ENCODE measurements at regions not wholly inside any gene's neighbourhood (a gene's known extent, or its start where the extent isn't known, plus 50 kb on each side); places are given as distances from the start of the nearest gene placed in this dataset.

- no peak for DNase-seq (ENCODE audit: low spot score)
- no peak overlapping the region for H3K27ac ChIP-seq (ENCODE audit: low read depth in 1 of 2, low read length in 2 of 2)
These were observed 66.7 kb upstream of the NEUROD6 start for GRCh38 chr7:31407178-31407676.

GRCh38 chr7:31408140-31408729 lies 67.7 kb upstream of the NEUROD6 start:
- WGBS, result 76% methylated on average over 3 of the region's 3 CpGs
- H3K9ac ChIP-seq (ENCODE audit: low read depth in 1 of 2, low read length in 2 of 2), result no peak overlapping the region
- H3K4me1 ChIP-seq (ENCODE audit: control insufficient read depth in 4 of 4, insufficient read depth in 4 of 4, low read length in 3 of 4), result no peaks in the 10 kb centered on the region
- H3K27ac ChIP-seq (ENCODE audit: low read depth in 1 of 2, low read length in 2 of 2), result no peak overlapping the region
- H3K9me3 ChIP-seq (ENCODE audit: control insufficient read depth in 4 of 4, low read length in 3 of 4), result no peaks in the 10 kb centered on the region
- TF ChIP-seq JUND (IDR thresholded peaks at IDR 0.05) (peak in 1 of 2 donors; percentile 31), FOXA2 (IDR thresholded peaks at IDR 0.05) (no peak)
- H3K36me3 ChIP-seq (ENCODE audit: control insufficient read depth in 4 of 4, insufficient read depth in 3 of 4, low read depth in 1 of 4, low read length in 3 of 4), result no peaks in the 10 kb centered on the region
- DNase-seq (ENCODE audit: low spot score), result no peak
- peaks cover 0 to 4% (median 1%) of the 10 kb centered on the region in 4 donors for H3K27me3 ChIP-seq (ENCODE audit: control insufficient read depth in 4 of 4, insufficient read depth in 4 of 4, low read length in 3 of 4)
- H3K4me3 ChIP-seq (ENCODE audit: low read depth in 1 of 3, low read length in 3 of 3), result no peak overlapping the region

More at GRCh38 chr7:31407178-31407676, 66.7 kb upstream of the NEUROD6 start:
- no peak overlapping the region for H3K4me3 ChIP-seq (ENCODE audit: low read depth in 1 of 3, low read length in 3 of 3)
- H3K27me3 ChIP-seq (ENCODE audit: control insufficient read depth in 4 of 4, insufficient read depth in 4 of 4, low read length in 3 of 4), result peaks cover 0 to 4% (median 1%) of the 10 kb centered on the region in 4 donors
- TF ChIP-seq NR2F2 (IDR thresholded peaks at IDR 0.05) (no peak), YY1 (IDR thresholded peaks at IDR 0.05) (no peak), FOXA1 (IDR thresholded peaks at IDR 0.05) (no peak), CTCF (IDR thresholded peaks at IDR 0.05; ENCODE audit: low read depth, low read length, missing input control) (no peak), RXRA (IDR thresholded peaks at IDR 0.05) (no peak), TAF1 (conservative IDR thresholded peaks at IDR 0.05) (no peak)
- 56% methylated on average over 2 of the region's 2 CpGs for WGBS
- no peaks in the 10 kb centered on the region for H3K9me3 ChIP-seq (ENCODE audit: control insufficient read depth in 4 of 4, low read length in 3 of 4)
- H3K36me3 ChIP-seq (ENCODE audit: control insufficient read depth in 4 of 4, insufficient read depth in 3 of 4, low read depth in 1 of 4, low read length in 3 of 4), result no peaks in the 10 kb centered on the region
- H3K4me1 ChIP-seq (ENCODE audit: control insufficient read depth in 4 of 4, insufficient read depth in 4 of 4, low read length in 3 of 4), result no peaks in the 10 kb centered on the region
- H3K9ac ChIP-seq (ENCODE audit: low read depth in 1 of 2, low read length in 2 of 2), result no peak overlapping the region

GRCh38 chr7:31410265-31410664 lies 69.7 kb upstream of the NEUROD6 start:
- TF ChIP-seq MAX (IDR thresholded peaks at IDR 0.05), result no peak
- no peak for TF ChIP-seq ATF3 (IDR thresholded peaks at IDR 0.05)
- no peak for TF ChIP-seq CTCF (IDR thresholded peaks at IDR 0.05; ENCODE audit: low read depth, low read length, missing input control)
- TF ChIP-seq SP1 (IDR thresholded peaks at IDR 0.05), result no peak
- TF ChIP-seq HNF4G (IDR thresholded peaks at IDR 0.05), result no peak
- TF ChIP-seq REST (IDR thresholded peaks at IDR 0.05), result no peak
- TF ChIP-seq ZBTB33 (IDR thresholded peaks at IDR 0.05), result no peak
- no peak for TF ChIP-seq EGR1 (IDR thresholded peaks at IDR 0.05; ENCODE audit: low read depth in 2 of 2)
- no peak for TF ChIP-seq YY1 (IDR thresholded peaks at IDR 0.05)
- no peak for DNase-seq (ENCODE audit: low spot score)
- 78% methylated on average over 2 of the region's 2 CpGs for WGBS

More at GRCh38 chr7:31410265-31410664, 69.7 kb upstream of the NEUROD6 start:
- Histone ChIP-seq H3K9ac (ENCODE audit: low read depth in 1 of 2, low read length in 2 of 2) (no peak overlapping the region), H3K9me3 (ENCODE audit: control insufficient read depth in 4 of 4, low read length in 3 of 4) (no peaks in the 10 kb centered on the region), H3K36me3 (ENCODE audit: control insufficient read depth in 4 of 4, insufficient read depth in 3 of 4, low read depth in 1 of 4, low read length in 3 of 4) (no peaks in the 10 kb centered on the region), H3K27ac (ENCODE audit: low read depth in 1 of 2, low read length in 2 of 2) (no peak overlapping the region), H3K4me1 (ENCODE audit: control insufficient read depth in 4 of 4, insufficient read depth in 4 of 4, low read length in 3 of 4) (no peaks in the 10 kb centered on the region), H3K4me3 (ENCODE audit: low read depth in 1 of 3, low read length in 3 of 3) (no peak overlapping the region), H3K27me3 (ENCODE audit: control insufficient read depth in 4 of 4, insufficient read depth in 4 of 4, low read length in 3 of 4) (peaks cover 0 to 4% (median 1%) of the 10 kb centered on the region in 4 donors)

All from liver (tissue), 8 donors.